Activated naive CD8-positive, alpha-beta T cell (primary cell): ENCODE measurements at regions not wholly inside any gene's neighbourhood (a gene's known extent, or its start where the extent isn't known, plus 50 kb on each side); places are given as distances from the start of the nearest gene placed in this dataset.
"Not testable (repeated sequence)": the region's sequence is repeated elsewhere in the genome, so short reads cannot be mapped to it uniquely, and the experiment has no call there.

Experiments
- H3K27ac Mint-ChIP-seq: one replicate; pipeline ENCODE4 v1.8.0; 2021; ENCODE audit warnings: mixed read lengths
- H3K27me3 Mint-ChIP-seq: one replicate; pipeline ENCODE4 v1.8.0; 2021; ENCODE audit warnings: mixed read lengths
- H3K36me3 Mint-ChIP-seq: one replicate; pipeline ENCODE4 v1.8.0; 2021; ENCODE audit warnings: mixed read lengths
- H3K4me1 Mint-ChIP-seq: one replicate; pipeline ENCODE4 v1.8.0; 2021; ENCODE audit warnings: low read depth, mixed read lengths
- H3K4me3 Mint-ChIP-seq: one replicate; pipeline ENCODE4 v1.8.0; 2021; ENCODE audit warnings: mild to moderate bottlenecking, mixed read lengths
- H3K9me3 Mint-ChIP-seq: one replicate; pipeline ENCODE4 v1.8.0; 2021; ENCODE audit warnings: low read depth, mixed read lengths

GRCh38 chrX:121836000-121836399, 788.6 kb downstream of the GLUD2 start:
- Mint-ChIP-seq H3K27ac (no peak overlapping the region), H3K36me3 (no peaks in the 10 kb centered on the region), H3K9me3 (no peaks in the 10 kb centered on the region), H3K4me1 (no peaks in the 10 kb centered on the region), H3K4me3 (no peak overlapping the region), H3K27me3 (no peaks in the 10 kb centered on the region)

- Mint-ChIP-seq H3K4me1 (no peaks in the 10 kb centered on the region), H3K27me3 (no peaks in the 10 kb centered on the region), H3K27ac (no peak overlapping the region), H3K36me3 (no peaks in the 10 kb centered on the region), H3K9me3 (no peaks in the 10 kb centered on the region), H3K4me3 (no peak overlapping the region)
These were observed 803.6 kb downstream of the GLUD2 start for GRCh38 chrX:121851033-121851432.

GRCh38 chrX:121853762-121854613, 806.6 kb downstream of the GLUD2 start:
- no peaks in the 10 kb centered on the region for H3K27me3 Mint-ChIP-seq
- H3K36me3 Mint-ChIP-seq: no peaks in the 10 kb centered on the region
- no peak overlapping the region for H3K4me3 Mint-ChIP-seq
- no peak overlapping the region for H3K27ac Mint-ChIP-seq
- no peaks in the 10 kb centered on the region for H3K9me3 Mint-ChIP-seq
- no peaks in the 10 kb centered on the region for H3K4me1 Mint-ChIP-seq

DNA sequence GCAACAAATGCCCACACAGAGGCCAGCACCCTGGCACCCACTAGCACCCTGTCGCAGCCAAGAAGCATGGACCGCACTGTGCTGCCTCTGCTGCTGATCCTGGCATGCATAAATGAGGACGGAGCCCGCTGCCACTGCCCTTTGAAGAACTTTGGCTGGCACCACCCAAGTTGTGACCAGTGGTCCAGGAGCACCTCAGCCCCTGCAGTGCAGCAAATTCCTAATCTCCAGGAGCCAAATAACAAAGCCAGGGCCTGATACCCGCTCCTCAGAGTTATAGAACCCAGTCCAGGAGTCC, 807.2 kb downstream of the GLUD2 start:
- Mint-ChIP-seq H3K27ac (no peak overlapping the region), H3K27me3 (no peaks in the 10 kb centered on the region), H3K4me3 (no peak overlapping the region), H3K36me3 (no peaks in the 10 kb centered on the region), H3K4me1 (no peaks in the 10 kb centered on the region), H3K9me3 (no peaks in the 10 kb centered on the region)

GRCh38 chrX:121858867-121859647, 811.6 kb downstream of the GLUD2 start:
- Mint-ChIP-seq H3K27ac (no peak overlapping the region), H3K9me3 (no peaks in the 10 kb centered on the region), H3K27me3 (no peaks in the 10 kb centered on the region), H3K4me3 (no peak overlapping the region), H3K36me3 (no peaks in the 10 kb centered on the region), H3K4me1 (no peaks in the 10 kb centered on the region)

- H3K27me3 Mint-ChIP-seq: no peaks in the 10 kb centered on the region
- H3K36me3 Mint-ChIP-seq: no peaks in the 10 kb centered on the region
- no peak overlapping the region for H3K4me3 Mint-ChIP-seq
- H3K4me1 Mint-ChIP-seq: no peaks in the 10 kb centered on the region
- no peak overlapping the region for H3K27ac Mint-ChIP-seq
- no peaks in the 10 kb centered on the region for H3K9me3 Mint-ChIP-seq
These were observed 816.6 kb downstream of the GLUD2 start for GRCh38 chrX:121863976-121864375.

DNA sequence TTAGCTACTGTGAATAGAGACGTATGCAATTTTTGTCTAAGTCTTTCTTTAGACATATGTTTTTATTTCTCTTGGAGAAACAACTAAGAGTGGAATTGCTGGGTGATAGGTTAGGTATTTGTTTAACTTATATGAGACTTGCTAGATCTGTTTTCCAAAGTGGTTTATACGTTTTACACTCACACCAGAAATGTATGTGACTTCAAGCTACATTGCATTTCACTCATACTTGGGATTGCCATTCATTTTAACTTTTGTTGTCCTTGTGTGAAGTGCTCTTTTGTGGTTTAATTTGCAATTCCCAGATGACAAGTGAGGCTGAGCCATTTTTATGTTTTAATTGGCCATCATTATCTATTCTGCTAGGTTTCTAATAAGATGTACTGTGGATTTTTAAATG, 817.2 kb downstream of the GLUD2 start:
- Mint-ChIP-seq H3K36me3 (no peaks in the 10 kb centered on the region), H3K4me1 (no peaks in the 10 kb centered on the region), H3K27me3 (no peaks in the 10 kb centered on the region), H3K27ac (no peak overlapping the region), H3K9me3 (no peaks in the 10 kb centered on the region), H3K4me3 (no peak overlapping the region)

- H3K27ac Mint-ChIP-seq: no peak overlapping the region
- no peaks in the 10 kb centered on the region for H3K27me3 Mint-ChIP-seq
- H3K36me3 Mint-ChIP-seq: no peaks in the 10 kb centered on the region
- no peaks in the 10 kb centered on the region for H3K4me1 Mint-ChIP-seq
- no peaks in the 10 kb centered on the region for H3K9me3 Mint-ChIP-seq
- H3K4me3 Mint-ChIP-seq: no peak overlapping the region
These were observed 822.6 kb downstream of the GLUD2 start for GRCh38 chrX:121869876-121870477.

DNA sequence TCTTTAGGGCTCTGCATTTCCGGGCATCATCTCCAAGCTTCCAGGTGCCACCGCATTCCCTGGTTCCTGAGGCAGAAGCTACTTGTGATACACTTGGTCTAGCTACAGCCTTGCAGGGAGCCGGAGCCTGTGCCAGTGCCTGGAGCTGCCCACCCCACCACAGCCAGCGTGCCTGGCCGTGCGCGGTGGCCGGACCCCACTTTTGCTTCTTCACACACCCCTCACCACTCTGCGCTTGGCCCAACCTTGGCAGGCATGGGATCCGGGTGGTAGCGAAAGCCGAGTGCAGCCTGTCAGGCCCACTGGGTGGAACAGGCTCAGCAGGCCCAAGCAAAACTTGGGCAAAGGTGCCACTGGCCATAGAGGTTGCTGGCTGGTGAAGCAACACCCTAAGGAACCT, 823.7 kb downstream of the GLUD2 start:
- H3K4me3 Mint-ChIP-seq: no peak overlapping the region
- no peaks in the 10 kb centered on the region for H3K4me1 Mint-ChIP-seq
- H3K27me3 Mint-ChIP-seq: no peaks in the 10 kb centered on the region
- no peaks in the 10 kb centered on the region for H3K36me3 Mint-ChIP-seq
- H3K27ac Mint-ChIP-seq: no peak overlapping the region
- H3K9me3 Mint-ChIP-seq: no peaks in the 10 kb centered on the region

GRCh38 chrX:121876305-121876704, 828.9 kb downstream of the GLUD2 start:
- no peaks in the 10 kb centered on the region for H3K4me1 Mint-ChIP-seq
- H3K9me3 Mint-ChIP-seq: no peaks in the 10 kb centered on the region
- no peak overlapping the region for H3K27ac Mint-ChIP-seq
- no peaks in the 10 kb centered on the region for H3K27me3 Mint-ChIP-seq
- H3K4me3 Mint-ChIP-seq: no peak overlapping the region
- H3K36me3 Mint-ChIP-seq: no peaks in the 10 kb centered on the region

DNA sequence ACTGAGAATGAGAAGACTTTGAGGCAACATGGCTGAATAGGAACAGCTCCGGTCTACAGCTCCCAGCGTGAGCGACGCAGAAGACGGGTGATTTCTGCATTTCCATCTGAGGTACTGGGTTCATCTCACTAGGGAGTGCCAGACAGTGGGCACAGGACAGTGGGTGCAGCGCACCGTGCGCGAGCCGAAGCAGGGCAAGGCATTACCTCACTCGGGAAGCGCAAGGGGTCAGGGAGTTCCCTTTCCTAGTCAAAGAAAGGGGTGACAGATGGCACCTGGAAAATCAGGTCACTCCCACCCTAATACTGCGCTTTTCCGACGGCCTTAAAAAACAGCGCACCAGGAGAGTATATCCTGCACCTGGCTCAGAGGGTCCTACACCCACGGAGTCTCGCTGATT, 829.9 kb downstream of the GLUD2 start:
- not testable (repeated sequence) for H3K4me1 Mint-ChIP-seq, H3K9me3 Mint-ChIP-seq

DNA sequence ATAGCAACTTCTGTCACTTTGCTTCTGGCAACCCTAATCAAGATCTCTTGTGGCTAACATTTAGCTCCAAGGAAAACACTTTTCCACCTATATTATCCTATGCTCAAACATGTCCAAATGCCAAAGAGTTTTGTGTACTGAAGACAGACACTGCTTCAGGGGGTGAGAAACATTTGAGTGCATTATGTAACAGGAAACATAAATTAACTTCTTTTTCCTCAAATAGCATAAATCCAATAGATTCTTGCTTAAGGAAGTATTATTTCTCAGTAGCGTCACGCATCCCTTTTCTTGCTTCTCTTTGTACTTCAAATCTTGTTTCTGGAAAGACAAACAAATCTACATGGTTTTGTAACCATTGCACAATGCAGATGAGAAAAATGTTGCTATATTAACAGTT, 839.1 kb downstream of the GLUD2 start:
- no peak overlapping the region for H3K4me3 Mint-ChIP-seq
- no peak overlapping the region for H3K27ac Mint-ChIP-seq
- no peaks in the 10 kb centered on the region for H3K9me3 Mint-ChIP-seq
- no peaks in the 10 kb centered on the region for H3K36me3 Mint-ChIP-seq
- H3K27me3 Mint-ChIP-seq: no peaks in the 10 kb centered on the region
- no peaks in the 10 kb centered on the region for H3K4me1 Mint-ChIP-seq

More for the DNA sequence above, 829.9 kb downstream of the GLUD2 start:
- H3K27me3 Mint-ChIP-seq, H3K27ac Mint-ChIP-seq, H3K36me3 Mint-ChIP-seq, H3K4me3 Mint-ChIP-seq: not testable (repeated sequence)

DNA sequence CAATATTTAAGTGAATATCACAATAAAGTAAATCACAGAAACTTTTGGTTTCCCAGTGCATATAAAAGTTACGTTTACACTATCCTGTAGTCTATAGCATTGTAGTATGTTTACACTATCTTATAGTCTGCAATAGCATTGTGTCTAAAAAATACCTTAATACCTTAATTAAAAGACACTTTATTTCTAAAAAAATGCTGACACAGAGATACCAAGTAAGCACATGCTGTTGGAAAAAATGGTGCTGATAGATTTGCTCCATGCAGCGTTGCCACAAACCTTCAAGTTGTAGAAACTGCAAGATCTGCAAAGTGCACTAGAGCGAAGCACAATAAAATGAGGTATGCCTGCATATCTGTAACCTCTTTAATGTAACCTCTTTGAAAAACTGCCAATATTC, 847.3 kb downstream of the GLUD2 start:
- H3K4me3 Mint-ChIP-seq: no peak overlapping the region
- no peaks in the 10 kb centered on the region for H3K9me3 Mint-ChIP-seq
- H3K4me1 Mint-ChIP-seq: no peaks in the 10 kb centered on the region
- H3K36me3 Mint-ChIP-seq: no peaks in the 10 kb centered on the region
- no peaks in the 10 kb centered on the region for H3K27me3 Mint-ChIP-seq
- H3K27ac Mint-ChIP-seq: no peak overlapping the region

GRCh38 chrX:121902463-121902862, 855.1 kb downstream of the GLUD2 start:
- H3K4me3 Mint-ChIP-seq: no peak overlapping the region

DNA sequence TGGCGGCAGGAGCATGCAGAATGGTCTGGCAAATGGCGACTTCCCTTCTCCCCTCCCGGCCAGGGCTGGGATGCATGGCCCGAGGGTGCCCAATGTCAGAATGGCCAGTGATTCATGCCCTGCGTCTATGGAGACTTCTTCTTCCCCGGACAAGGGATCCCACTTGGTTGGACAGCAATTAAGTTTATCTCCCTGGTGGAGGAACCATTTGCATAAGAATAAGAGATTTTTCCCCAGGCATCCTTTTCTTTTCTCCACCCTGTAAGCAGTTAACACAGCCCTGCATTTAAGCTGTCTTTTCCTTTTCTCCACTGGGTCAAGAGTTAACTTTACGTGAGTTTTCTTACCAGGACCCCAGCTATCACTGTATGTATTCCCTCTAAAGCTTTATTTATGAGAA, 856.6 kb downstream of the GLUD2 start:
- Mint-ChIP-seq H3K27ac (no peak overlapping the region), H3K9me3 (no peaks in the 10 kb centered on the region), H3K4me3 (no peak overlapping the region), H3K4me1 (no peaks in the 10 kb centered on the region), H3K36me3 (no peaks in the 10 kb centered on the region), H3K27me3 (no peaks in the 10 kb centered on the region)

More at GRCh38 chrX:121902463-121902862, 855.1 kb downstream of the GLUD2 start:
- Mint-ChIP-seq H3K27me3 (no peaks in the 10 kb centered on the region), H3K27ac (no peak overlapping the region), H3K36me3 (no peaks in the 10 kb centered on the region), H3K9me3 (no peaks in the 10 kb centered on the region), H3K4me1 (no peaks in the 10 kb centered on the region)
